GM10266 (cell line): ENCODE measurements at regions not wholly inside any gene's neighbourhood (a gene's known extent, or its start where the extent isn't known, plus 50 kb on each side); places are given as distances from the start of the nearest gene placed in this dataset.

Source experiments
- DNase-seq: peaks from one replicate; pipeline ENCODE4 v3.0.0; 2012; ENCODE audit errors: extremely low spot score
- TF ChIP-seq, protein P1 (sequence below): IDR thresholded peaks from 2 replicates; pipeline ENCODE4 v1.5.1; 2012; ENCODE audit warnings: mild to moderate bottlenecking, low read depth; ENCODE audit not compliant: control insufficient read depth, insufficient read depth; ENCODE audit errors: missing control alignments

DNA sequence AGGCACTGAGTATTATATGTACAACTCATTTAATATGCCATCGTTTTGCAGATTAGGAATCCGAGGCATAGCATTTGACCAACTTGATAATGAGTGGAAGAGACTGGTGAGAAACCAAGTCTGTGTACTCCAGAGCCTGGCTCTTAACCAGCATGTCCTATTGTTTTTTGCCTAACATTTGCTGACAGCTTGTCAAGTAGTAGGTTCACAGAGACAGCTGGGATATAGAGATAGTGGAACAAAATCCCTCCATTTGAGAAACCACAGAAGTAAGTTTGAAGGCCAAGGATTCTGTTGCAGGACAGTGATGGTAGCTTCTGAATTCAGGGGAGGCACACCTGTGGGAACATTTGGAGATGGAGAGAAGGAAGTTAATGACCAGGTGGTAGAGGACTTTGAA lies 206.9 kb upstream of the PRPS1L1 start:
- TF ChIP-seq, protein P1, sequence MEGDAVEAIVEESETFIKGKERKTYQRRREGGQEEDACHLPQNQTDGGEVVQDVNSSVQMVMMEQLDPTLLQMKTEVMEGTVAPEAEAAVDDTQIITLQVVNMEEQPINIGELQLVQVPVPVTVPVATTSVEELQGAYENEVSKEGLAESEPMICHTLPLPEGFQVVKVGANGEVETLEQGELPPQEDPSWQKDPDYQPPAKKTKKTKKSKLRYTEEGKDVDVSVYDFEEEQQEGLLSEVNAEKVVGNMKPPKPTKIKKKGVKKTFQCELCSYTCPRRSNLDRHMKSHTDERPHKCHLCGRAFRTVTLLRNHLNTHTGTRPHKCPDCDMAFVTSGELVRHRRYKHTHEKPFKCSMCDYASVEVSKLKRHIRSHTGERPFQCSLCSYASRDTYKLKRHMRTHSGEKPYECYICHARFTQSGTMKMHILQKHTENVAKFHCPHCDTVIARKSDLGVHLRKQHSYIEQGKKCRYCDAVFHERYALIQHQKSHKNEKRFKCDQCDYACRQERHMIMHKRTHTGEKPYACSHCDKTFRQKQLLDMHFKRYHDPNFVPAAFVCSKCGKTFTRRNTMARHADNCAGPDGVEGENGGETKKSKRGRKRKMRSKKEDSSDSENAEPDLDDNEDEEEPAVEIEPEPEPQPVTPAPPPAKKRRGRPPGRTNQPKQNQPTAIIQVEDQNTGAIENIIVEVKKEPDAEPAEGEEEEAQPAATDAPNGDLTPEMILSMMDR, result no peak
- no peak for DNase-seq

GRCh38 chr7:18235819-18236218 lies 208.2 kb upstream of the PRPS1L1 start:
- TF ChIP-seq, protein P1, result no peak
- no peak for DNase-seq

GRCh38 chr7:18239212-18239611 lies 211.6 kb upstream of the PRPS1L1 start:
- TF ChIP-seq, protein P1, result no peak

GRCh38 chr7:18241543-18242231 lies 214.0 kb upstream of the PRPS1L1 start:
- TF ChIP-seq, protein P1, result no peak
- no peak for DNase-seq

More at GRCh38 chr7:18239212-18239611, 211.6 kb upstream of the PRPS1L1 start:
- DNase-seq, result no peak

GRCh38 chr7:18243731-18244130 lies 216.1 kb upstream of the PRPS1L1 start:
- no peak for DNase-seq
- TF ChIP-seq, protein P1, result no peak

- no peak for DNase-seq
- TF ChIP-seq, protein P1, result no peak
Measured at GRCh38 chr7:18250133-18250532, 222.5 kb upstream of the PRPS1L1 start.

- DNase-seq, result no peak
- TF ChIP-seq, protein P1, result no peak
Measured at GRCh38 chr7:18257711-18258110, 230.1 kb upstream of the PRPS1L1 start.
